SH-SY5Y (cell line): ENCODE measurements at regions not wholly inside any gene's neighbourhood (a gene's known extent, or its start where the extent isn't known, plus 50 kb on each side); places are given as distances from the start of the nearest gene placed in this dataset.
A peak's percentile ranks its signal among the peaks of the same experiment; 100 is the strongest.

Experiments used
- GATA2 ChIP-seq: IDR thresholded peaks from 2 replicates; pipeline ENCODE4 v1.6.1; 2011; ENCODE audit warnings: mild to moderate bottlenecking, low read depth, low read length
- GATA3 ChIP-seq: IDR thresholded peaks from 2 replicates; pipeline ENCODE4 v1.6.1; 2011; ENCODE audit warnings: low read depth, mild to moderate bottlenecking, low read length, moderate library complexity

DNA sequence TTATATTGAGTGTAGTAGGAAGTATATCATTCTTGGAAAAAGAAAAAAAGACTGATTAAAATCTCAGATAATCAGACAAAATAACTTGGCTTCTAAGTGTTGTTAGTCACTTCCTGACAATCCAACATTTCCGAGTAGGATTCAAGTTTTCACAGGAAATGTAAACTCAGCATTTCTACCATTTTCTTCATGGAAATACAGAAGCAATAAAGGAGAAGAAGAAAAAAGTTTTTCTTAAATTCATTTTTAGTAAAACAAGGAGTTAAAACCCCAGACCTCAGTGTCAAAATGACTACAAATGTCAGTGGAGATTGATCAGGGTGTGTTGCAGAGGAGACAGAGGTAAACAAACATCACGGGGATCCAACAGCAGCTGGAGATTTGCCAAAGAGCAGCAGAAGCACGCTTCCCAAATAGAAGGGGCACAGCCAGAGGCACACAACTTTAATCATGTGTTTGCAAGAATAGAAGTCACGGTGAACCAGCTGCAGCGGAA lies 129.3 kb upstream of the FAM9B start:
- TF ChIP-seq GATA3 (no peak), GATA2 (no peak)

DNA sequence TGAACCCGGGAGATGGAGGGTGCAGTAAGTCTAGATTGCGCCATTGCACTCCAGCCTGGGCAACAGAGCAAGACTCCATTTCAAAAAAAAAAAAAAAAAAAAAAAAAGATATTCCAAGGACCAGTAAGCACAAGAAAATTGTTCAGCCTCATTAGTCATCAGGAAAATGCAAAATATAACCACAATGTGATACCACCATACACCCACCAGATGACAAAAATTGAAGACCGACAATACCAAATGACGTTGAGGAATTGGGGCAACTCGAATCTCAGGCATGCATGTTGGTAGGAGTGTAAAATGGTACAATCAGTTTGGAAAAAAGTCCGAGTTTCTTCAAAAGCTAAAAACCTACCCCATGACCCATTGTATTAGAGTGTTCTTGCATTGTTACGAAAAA lies 130.2 kb upstream of the FAM9B start:
- TF ChIP-seq GATA2 (no peak), GATA3 (no peak)

DNA sequence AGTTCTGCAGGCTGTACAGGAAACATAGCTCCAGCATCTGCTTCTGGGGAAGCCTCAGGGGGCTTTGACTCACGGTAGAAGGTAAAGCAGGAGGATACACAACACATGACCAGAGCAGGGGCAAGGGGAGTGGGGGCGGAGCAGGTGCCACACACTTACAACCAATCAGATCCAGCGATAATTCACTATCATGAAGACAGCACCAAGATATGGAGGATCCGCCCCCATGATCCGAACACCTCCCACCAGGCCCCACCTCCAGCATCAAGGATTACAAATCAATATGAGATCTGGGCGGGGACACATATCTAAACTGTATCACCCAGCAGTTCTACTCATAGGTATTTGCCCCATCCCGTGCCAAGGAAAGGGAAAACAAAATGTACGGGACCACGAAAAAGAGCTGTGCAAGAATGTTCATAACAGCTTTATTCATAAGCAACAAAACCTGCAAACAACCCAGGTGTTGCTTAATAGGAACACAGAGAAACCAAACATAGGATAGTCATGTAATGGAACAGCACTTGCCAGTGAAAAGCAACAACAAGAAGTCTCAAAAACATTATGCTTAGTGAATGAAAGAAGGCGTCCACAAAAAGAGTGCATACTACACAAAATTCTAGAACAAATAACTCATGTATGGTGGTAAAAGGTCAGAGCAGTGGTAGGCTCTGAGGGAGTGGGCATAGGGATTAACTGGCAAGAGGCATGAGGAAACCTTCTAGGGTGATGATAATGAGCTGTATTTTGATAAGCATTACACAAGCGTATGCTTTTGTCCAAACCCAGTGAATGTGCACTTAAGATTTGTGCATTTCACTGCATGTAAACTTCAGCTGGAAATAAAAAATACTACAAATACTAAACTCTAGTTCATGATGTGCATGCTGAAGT lies 130.9 kb upstream of the FAM9B start:
- TF ChIP-seq GATA2, result no peak
- no peak for TF ChIP-seq GATA3

- no peak for TF ChIP-seq GATA3
- TF ChIP-seq GATA2, result no peak
Observed at GRCh38 chrX:9166584-9166944, 132.6 kb upstream of the FAM9B start.

- no peak for TF ChIP-seq GATA3
- no peak for TF ChIP-seq GATA2
Observed at GRCh38 chrX:9171841-9172463, 138.0 kb upstream of the FAM9B start.

GRCh38 chrX:9172464-9172850 lies 138.5 kb upstream of the FAM9B start:
- no peak for TF ChIP-seq GATA2
- TF ChIP-seq GATA3, result no peak

DNA sequence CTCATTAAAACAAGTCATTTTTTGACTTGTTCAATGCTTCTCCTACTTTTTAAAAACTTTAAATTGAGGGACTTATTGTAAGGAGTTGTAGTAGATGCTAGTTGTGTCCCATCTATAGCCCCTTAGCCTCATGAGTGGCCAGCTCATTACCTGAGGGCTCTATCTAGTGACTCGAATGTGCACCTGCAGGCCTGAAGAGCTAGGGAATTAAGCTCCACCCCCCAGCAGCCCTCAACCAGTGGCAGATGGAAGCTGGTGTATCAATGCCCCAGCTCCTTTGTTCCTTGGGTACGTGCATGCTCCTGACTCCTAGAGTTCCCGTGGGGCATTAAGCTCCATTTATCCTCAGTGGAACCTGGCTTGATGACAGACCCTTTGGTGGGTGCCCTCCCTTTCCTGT lies 146.7 kb upstream of the FAM9B start:
- TF ChIP-seq GATA3, result no peak
- no peak for TF ChIP-seq GATA2

DNA sequence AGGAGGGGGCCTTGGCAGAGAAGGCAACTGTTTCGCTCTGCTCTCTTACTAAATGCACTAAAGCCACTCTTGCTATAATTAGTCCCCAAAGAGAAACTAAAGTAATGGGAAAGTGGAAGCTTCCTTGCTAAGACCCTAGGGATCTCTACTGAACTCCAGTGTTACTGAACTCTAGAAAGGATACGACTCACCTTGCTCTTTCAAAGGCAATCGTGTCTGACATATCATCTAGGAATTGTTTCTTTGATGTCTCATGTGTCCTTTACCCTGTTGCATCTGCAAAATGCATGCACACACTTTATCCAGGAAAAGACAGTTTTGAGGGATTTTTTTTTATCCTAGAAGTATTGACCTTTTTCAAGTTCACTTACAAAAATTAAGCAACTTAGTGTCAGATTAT lies 148.1 kb upstream of the FAM9B start:
- TF ChIP-seq GATA3 (no peak), GATA2 (no peak)

- TF ChIP-seq GATA3 (no peak), GATA2 (no peak)
Observed at GRCh38 chrX:9183481-9183880, 149.6 kb upstream of the FAM9B start.

GRCh38 chrX:9184211-9184610 lies 150.3 kb upstream of the FAM9B start:
- TF ChIP-seq GATA2 (no peak), GATA3 (no peak)

DNA sequence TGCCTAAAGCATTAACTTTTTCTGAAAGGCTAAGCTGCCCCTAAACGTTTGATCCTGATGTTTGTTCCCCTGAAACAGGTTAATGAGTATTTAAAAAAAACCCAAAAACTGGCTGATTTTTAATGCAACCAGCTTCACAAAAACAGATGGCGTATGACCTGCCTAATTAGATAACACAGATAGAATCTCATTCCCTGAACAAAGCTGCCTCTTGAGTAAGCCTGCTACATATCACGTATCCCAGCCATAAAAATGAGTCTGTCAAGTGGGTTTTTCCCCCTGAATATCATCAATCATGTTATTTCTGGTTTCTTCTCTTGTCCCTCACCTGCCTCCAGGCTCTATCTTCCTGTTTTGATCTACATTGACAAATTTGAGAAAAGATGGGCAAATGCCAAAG lies 154.2 kb upstream of the FAM9B start:
- TF ChIP-seq GATA2 (peak; percentile 83), GATA3 (peak; percentile 81)

- TF ChIP-seq GATA2 (no peak), GATA3 (no peak)
Observed at GRCh38 chrX:9189286-9189685, 155.4 kb upstream of the FAM9B start.

GRCh38 chrX:9191392-9191791 lies 157.5 kb upstream of the FAM9B start:
- TF ChIP-seq GATA3, result no peak
- no peak for TF ChIP-seq GATA2

DNA sequence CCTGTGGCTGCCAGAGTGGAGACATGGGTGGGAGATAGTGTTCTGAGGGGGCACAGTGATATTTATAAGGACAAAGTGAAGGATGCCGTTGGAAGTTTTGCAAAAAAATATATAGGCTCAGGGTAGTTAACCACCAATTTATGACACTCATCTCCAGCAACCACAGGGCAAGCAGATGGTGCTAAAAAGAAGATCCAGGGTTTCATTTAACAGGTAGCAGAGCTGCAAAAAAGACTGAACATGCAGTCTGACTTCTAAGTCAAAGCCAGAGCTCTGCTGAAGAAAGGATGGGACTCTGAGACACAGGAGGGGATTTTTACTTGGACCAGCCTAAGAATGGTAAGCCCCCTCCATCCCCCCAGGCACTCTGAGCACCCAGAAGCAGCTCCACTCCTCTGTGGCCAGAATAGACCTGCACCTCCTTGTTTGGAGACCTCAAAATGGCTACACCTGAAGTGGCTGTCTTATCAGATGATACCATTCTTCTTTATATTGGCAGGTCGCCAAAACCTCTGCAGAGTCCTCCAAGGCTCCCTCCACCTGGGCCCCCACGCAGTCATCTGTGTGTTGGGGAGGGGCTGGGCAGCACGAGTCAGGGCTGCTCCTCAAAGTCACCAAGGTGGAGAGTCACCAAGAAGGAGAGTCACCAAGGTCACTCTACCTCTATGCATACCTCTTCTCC lies 161.4 kb upstream of the FAM9B start:
- TF ChIP-seq GATA3 (no peak), GATA2 (no peak)
